CD4-positive, CD25-positive, alpha-beta regulatory T cell (primary cell): ENCODE measurements at regions not wholly inside any gene's neighbourhood (a gene's known extent, or its start where the extent isn't known, plus 50 kb on each side); places are given as distances from the start of the nearest gene placed in this dataset.

Source experiments
- ATAC-seq, 2 donors: fragments of 150-1000 bp; cut with Tn5 transposase; one replicate each; pipeline ENCODE4 v1.10.0; 2021; ENCODE audit warnings: low read depth in 2 of 2, moderate number of reproducible peaks in 2 of 2, moderate library complexity in 1 of 2
- DNase-seq, 3 donors: peaks; one replicate each; pipeline versions ENCODE4 v3.0.0 to v3.0.0-alpha.2; 2012 to 2022; ENCODE audit warnings: mixed read lengths in 1 of 3
- H3K27ac ChIP-seq: one replicate; pipeline ENCODE4 v1.7.0; 2013; ENCODE audit warnings: mild to moderate bottlenecking, low read length; ENCODE audit not compliant: insufficient read depth, poor library complexity, severe bottlenecking
- H3K27me3 ChIP-seq: one replicate; pipeline ENCODE4 v1.7.0; 2013; ENCODE audit warnings: low read length; ENCODE audit not compliant: control insufficient read depth, insufficient read depth
- H3K36me3 ChIP-seq: one replicate; pipeline ENCODE4 v1.7.0; 2013; ENCODE audit warnings: mild to moderate bottlenecking, low read length, moderate library complexity; ENCODE audit not compliant: control insufficient read depth, insufficient read depth
- H3K4me1 ChIP-seq: 2 replicates; pipeline ENCODE4 v1.7.0; 2013; ENCODE audit warnings: mild to moderate bottlenecking, low read length; ENCODE audit not compliant: insufficient read depth, control insufficient read depth, poor library complexity, severe bottlenecking
- H3K4me3 ChIP-seq: one replicate; pipeline ENCODE4 v1.7.0; 2013; ENCODE audit warnings: low read depth, mild to moderate bottlenecking, low read length, moderate library complexity
- H3K9me3 ChIP-seq, 2 experiments: 1 replicate in 1 of 2; 2 replicates in 1 of 2; pipeline ENCODE4 v1.7.0; 2013; ENCODE audit warnings: low read length in 2 of 2, mild to moderate bottlenecking in 1 of 2, moderate library complexity in 1 of 2; ENCODE audit not compliant: control insufficient read depth in 2 of 2
- H3K27ac Mint-ChIP-seq, 3 donors: one replicate each; pipeline ENCODE4 v1.8.0; 2020 to 2022; ENCODE audit warnings: mild to moderate bottlenecking in 3 of 3, mixed read lengths in 3 of 3, moderate library complexity in 2 of 3
- H3K27me3 Mint-ChIP-seq: one replicate; pipeline ENCODE4 v1.8.0; 2022; ENCODE audit warnings: mild to moderate bottlenecking, mixed read lengths
- H3K36me3 Mint-ChIP-seq: one replicate; pipeline ENCODE4 v1.8.0; 2020; ENCODE audit warnings: mixed read lengths
- H3K4me1 Mint-ChIP-seq, 4 donors: one replicate each; pipeline ENCODE4 v1.8.0; 2020 to 2022; ENCODE audit warnings: mixed read lengths in 4 of 4, mild to moderate bottlenecking in 1 of 4
- H3K4me3 Mint-ChIP-seq, 4 donors: one replicate each; pipeline ENCODE4 v1.8.0; 2020 to 2022; ENCODE audit warnings: mild to moderate bottlenecking in 4 of 4, mixed read lengths in 4 of 4, moderate library complexity in 3 of 4
- H3K9me3 Mint-ChIP-seq, 7 donors: one replicate each; pipeline ENCODE4 v1.8.0; 2020 to 2022; ENCODE audit warnings: mixed read lengths in 7 of 7, mild to moderate bottlenecking in 3 of 7, moderate library complexity in 2 of 7

DNA sequence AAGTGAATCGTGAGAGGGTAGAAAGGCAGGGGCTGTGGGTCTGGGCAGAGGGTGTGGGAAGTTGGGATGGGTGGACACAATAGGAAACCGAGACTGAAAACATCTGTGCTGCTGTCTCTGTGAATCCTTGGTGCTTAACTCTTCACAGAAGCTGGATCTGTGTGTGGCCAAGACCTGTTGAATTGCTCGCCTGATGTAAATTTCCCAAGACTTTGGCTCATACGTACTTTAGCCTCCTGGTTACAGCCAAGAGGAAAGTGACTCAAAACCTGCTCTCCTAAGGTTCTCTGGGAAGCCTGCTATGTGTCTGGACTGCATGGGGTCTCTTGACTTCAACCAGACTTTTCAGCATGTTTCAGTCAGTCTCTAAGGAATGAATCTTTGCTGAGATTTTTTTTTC, 270.3 kb downstream of the RWDD3 start:
- no peaks in the 10 kb centered on the region for H3K27me3 Mint-ChIP-seq
- Histone ChIP-seq H3K9me3 (no peaks in the 10 kb centered on the region), H3K4me3 (no peak overlapping the region), H3K27ac (no peak overlapping the region), H3K4me1 (no peaks in the 10 kb centered on the region), H3K36me3 (no peaks in the 10 kb centered on the region), H3K27me3 (no peaks in the 10 kb centered on the region)
- H3K27ac Mint-ChIP-seq, result no peak overlapping the region
- H3K36me3 Mint-ChIP-seq, result no peaks in the 10 kb centered on the region
- ATAC-seq (no peak), DNase-seq (no peak)
- H3K4me1 Mint-ChIP-seq, result no peaks in the 10 kb centered on the region
- H3K4me3 Mint-ChIP-seq, result no peak overlapping the region
- peaks cover 0 to 7% (median 5%) of the 10 kb centered on the region in 7 donors for H3K9me3 Mint-ChIP-seq

DNA sequence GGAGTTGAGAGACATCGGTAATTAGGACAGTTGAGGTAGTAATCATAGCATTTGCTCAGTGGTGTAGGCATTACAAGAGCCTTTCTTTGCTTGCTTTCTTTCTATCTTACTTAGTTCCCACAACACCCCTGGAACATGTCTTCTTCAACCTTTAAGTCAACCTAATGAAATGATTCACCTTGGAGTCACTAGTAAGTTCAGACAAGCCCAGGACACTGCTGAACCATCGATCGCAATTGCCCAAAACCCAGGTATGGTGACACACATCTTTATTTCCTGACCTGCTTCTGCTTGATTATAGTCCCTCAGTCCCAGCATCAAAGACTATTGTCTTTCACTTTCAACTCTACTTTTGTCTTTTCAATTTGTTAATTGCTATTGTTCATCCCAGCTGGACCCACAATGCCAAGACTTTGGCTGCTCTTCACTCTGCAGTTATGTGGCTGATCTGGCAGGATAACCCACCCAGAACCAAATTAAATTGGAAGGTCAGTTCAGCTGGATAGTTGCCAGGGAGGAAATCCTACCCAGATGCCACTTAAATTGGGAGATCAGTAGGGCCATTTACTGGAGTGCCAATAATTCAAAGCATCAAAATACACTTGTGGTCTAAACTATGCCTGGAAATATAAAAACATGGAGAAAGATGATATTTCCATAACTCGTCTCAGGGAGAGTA, 272.9 kb downstream of the RWDD3 start:
- Histone ChIP-seq H3K36me3 (no peaks in the 10 kb centered on the region), H3K9me3 (no peaks in the 10 kb centered on the region), H3K27me3 (no peaks in the 10 kb centered on the region), H3K4me1 (no peaks in the 10 kb centered on the region), H3K4me3 (no peak overlapping the region), H3K27ac (no peak overlapping the region)
- Mint-ChIP-seq H3K27me3 (no peaks in the 10 kb centered on the region), H3K36me3 (no peaks in the 10 kb centered on the region), H3K9me3 (peaks cover 0 to 9% (median 0%) of the 10 kb centered on the region in 7 donors), H3K27ac (no peak overlapping the region), H3K4me1 (no peaks in the 10 kb centered on the region), H3K4me3 (no peak overlapping the region)
- ATAC-seq (no peak), DNase-seq (no peak)

DNA sequence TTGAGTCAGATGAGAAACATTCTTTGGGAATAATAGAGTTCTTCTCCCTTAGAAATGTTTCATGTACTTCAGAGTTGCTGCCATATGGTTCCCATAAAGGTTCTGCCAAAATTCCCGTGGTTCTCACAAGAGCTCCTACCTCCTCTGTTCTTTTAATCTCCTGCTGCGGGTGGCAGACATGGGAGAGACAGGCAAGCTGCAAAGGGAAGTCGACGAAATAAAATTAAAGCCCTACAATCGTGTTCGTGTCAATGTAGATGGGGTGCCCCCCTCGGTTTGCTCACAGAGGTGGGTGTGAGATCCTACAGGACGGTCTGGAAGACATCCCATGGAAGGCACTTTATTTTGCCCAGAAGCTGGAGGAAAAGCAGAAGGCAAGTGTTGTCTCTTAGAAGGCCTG, 276.0 kb downstream of the RWDD3 start:
- H3K36me3 Mint-ChIP-seq, result no peaks in the 10 kb centered on the region
- H3K9me3 Mint-ChIP-seq, result peaks cover 0 to 9% (median 3%) of the 10 kb centered on the region in 7 donors
- ATAC-seq (no peak), DNase-seq (no peak)
- H3K4me3 Mint-ChIP-seq, result no peak overlapping the region
- H3K27ac Mint-ChIP-seq, result no peak overlapping the region
- no peaks in the 10 kb centered on the region for H3K27me3 Mint-ChIP-seq
- Histone ChIP-seq H3K9me3 (no peaks in the 10 kb centered on the region), H3K27me3 (no peaks in the 10 kb centered on the region), H3K27ac (no peak overlapping the region), H3K4me3 (no peak overlapping the region), H3K4me1 (no peaks in the 10 kb centered on the region), H3K36me3 (no peaks in the 10 kb centered on the region)
- H3K4me1 Mint-ChIP-seq, result no peaks in the 10 kb centered on the region

DNA sequence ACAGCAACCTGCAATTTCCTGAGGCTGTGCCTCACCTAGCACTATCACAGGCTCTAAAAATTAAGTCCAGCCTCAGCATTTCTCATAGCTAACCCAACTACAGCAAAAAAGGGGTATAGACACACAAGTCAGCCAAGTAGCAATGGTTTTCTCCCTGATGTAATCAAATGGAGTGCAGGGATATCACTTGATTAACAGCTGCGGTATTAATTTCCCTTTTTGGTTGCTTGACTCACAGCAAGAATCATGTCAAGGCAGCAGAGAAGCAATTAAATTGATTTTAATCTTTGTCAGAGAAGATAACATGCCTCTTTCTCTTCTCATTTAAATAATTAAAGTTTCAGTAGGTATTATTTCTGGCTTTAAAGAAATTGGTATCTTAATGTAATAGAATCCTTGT, 278.9 kb downstream of the RWDD3 start:
- Histone ChIP-seq H3K4me1 (no peaks in the 10 kb centered on the region), H3K9me3 (no peaks in the 10 kb centered on the region), H3K4me3 (no peak overlapping the region), H3K27ac (no peak overlapping the region), H3K27me3 (no peaks in the 10 kb centered on the region), H3K36me3 (no peaks in the 10 kb centered on the region)
- Mint-ChIP-seq H3K36me3 (no peaks in the 10 kb centered on the region), H3K4me3 (no peak overlapping the region), H3K27ac (no peak overlapping the region), H3K4me1 (no peaks in the 10 kb centered on the region), H3K9me3 (peaks cover 3 to 11% (median 6%) of the 10 kb centered on the region in 7 donors), H3K27me3 (no peaks in the 10 kb centered on the region)
- DNase-seq (no peak), ATAC-seq (no peak)

DNA sequence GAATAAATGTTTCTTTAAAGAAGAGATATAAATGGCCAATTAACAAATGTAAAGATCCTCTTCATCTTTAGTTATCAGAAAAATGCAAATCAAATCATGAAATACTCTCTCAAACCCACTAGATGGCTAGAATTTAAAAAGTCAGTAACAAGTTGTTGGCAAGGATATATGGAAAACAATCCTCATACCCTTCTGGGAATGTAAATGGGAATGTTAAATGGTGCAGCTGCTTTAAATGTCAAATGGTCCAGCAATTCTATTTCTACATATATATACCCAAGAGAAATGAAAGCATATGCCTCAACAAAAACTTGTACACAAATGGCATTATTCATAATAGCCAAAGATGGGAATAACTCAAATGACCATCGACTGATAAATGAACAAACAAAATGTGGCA, 283.5 kb downstream of the RWDD3 start:
- no peak overlapping the region for H3K4me3 ChIP-seq
- H3K4me1 ChIP-seq, result no peaks in the 10 kb centered on the region
- Mint-ChIP-seq H3K27me3 (no peaks in the 10 kb centered on the region), H3K9me3 (peaks cover 3 to 11% (median 7%) of the 10 kb centered on the region in 7 donors), H3K4me1 (no peaks in the 10 kb centered on the region), H3K4me3 (no peak overlapping the region), H3K36me3 (no peaks in the 10 kb centered on the region), H3K27ac (no peak overlapping the region)
- ATAC-seq (no peak), DNase-seq (no peak)
- no peaks in the 10 kb centered on the region for H3K9me3 ChIP-seq
- no peaks in the 10 kb centered on the region for H3K27me3 ChIP-seq
- no peaks in the 10 kb centered on the region for H3K36me3 ChIP-seq
- no peak overlapping the region for H3K27ac ChIP-seq

DNA sequence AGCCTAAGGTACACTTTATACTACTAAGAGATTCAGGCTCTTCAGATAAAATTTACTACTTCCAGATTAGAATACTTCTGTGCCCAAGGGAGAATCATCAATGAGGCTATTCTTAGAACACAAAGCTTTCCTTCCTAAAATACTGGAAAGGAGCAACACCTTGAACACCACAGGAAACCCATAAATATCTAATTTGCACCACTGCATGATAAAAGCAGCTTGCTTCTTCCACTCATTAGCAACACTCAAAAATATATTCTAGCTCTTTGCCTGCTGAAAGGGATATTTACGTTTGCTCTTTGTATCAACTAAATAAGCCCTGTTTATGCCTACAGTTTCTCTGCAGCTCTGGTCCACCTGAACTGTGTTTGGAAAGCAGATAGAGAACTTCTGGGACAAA, 284.3 kb downstream of the RWDD3 start:
- Mint-ChIP-seq H3K9me3 (peaks cover 3 to 18% (median 7%) of the 10 kb centered on the region in 7 donors), H3K27me3 (no peaks in the 10 kb centered on the region), H3K36me3 (no peaks in the 10 kb centered on the region), H3K4me3 (no peak overlapping the region), H3K4me1 (no peaks in the 10 kb centered on the region), H3K27ac (no peak overlapping the region)
- DNase-seq (no peak), ATAC-seq (no peak)
- no peaks in the 10 kb centered on the region for H3K27me3 ChIP-seq
- H3K9me3 ChIP-seq, result no peaks in the 10 kb centered on the region
- no peak overlapping the region for H3K4me3 ChIP-seq
- H3K27ac ChIP-seq, result no peak overlapping the region
- no peaks in the 10 kb centered on the region for H3K36me3 ChIP-seq
- no peaks in the 10 kb centered on the region for H3K4me1 ChIP-seq

DNA sequence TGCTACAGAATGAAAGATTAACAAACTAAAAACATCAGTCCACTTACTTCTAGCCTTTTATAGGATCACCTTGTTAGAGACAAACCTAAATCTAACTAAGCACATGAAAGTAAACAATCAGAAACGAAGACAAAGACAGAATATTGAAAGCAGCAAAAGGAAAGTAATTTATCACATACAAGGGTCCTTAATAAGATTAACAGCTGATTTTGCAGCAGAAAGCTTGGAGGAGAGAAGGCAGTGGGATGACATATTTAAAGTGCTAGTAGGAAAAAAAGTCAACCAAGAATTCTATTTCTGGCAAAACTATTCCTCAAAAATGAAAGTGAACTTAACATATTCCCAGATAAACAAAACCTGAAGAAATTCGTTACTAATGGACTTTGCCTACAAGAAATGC, 286.4 kb downstream of the RWDD3 start:
- no peaks in the 10 kb centered on the region for H3K4me1 ChIP-seq
- Mint-ChIP-seq H3K36me3 (no peaks in the 10 kb centered on the region), H3K4me3 (no peak overlapping the region), H3K4me1 (no peaks in the 10 kb centered on the region), H3K9me3 (peaks cover 7 to 35% (median 9%) of the 10 kb centered on the region in 7 donors), H3K27me3 (no peaks in the 10 kb centered on the region), H3K27ac (no peak overlapping the region)
- no peak overlapping the region for H3K4me3 ChIP-seq
- ATAC-seq (no peak), DNase-seq (no peak)
- H3K27ac ChIP-seq, result no peak overlapping the region
- H3K9me3 ChIP-seq, result peaks cover 2 to 11% of the 10 kb centered on the region in 2 experiments
- no peaks in the 10 kb centered on the region for H3K27me3 ChIP-seq
- no peaks in the 10 kb centered on the region for H3K36me3 ChIP-seq

DNA sequence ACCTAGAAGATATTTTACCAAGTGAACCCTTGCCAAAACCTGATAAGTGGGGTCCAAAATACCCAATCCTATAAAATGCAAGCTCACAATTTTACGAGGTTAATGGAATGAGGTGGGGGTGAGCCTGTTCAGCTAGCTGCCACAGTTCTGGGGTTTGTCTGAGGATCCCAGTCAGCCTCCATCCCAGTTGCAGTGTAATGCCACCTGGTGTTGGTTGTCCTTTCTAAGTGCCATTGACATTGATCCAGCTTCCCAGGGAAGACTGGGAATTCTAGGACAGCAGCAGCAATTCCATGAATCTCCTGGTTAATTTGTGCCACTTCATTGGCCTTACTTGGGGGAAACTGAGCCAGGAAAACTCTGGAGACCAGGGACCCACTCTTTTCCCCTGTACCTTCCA, 298.3 kb downstream of the RWDD3 start:
- no peak for ATAC-seq
- no peaks in the 10 kb centered on the region for H3K9me3 ChIP-seq
- Mint-ChIP-seq H3K27me3 (no peaks in the 10 kb centered on the region), H3K4me1 (no peaks in the 10 kb centered on the region), H3K4me3 (no peak overlapping the region), H3K36me3 (no peaks in the 10 kb centered on the region), H3K9me3 (peaks cover 0 to 7% (median 3%) of the 10 kb centered on the region in 7 donors), H3K27ac (no peak overlapping the region)
- H3K4me1 ChIP-seq, result no peaks in the 10 kb centered on the region
- H3K27ac ChIP-seq, result no peak overlapping the region
- H3K4me3 ChIP-seq, result no peak overlapping the region
- no peak for DNase-seq
- no peaks in the 10 kb centered on the region for H3K27me3 ChIP-seq
- no peaks in the 10 kb centered on the region for H3K36me3 ChIP-seq
